Natural killer cell (primary cell): ENCODE measurements at regions not wholly inside any gene's neighbourhood (a gene's known extent, or its start where the extent isn't known, plus 50 kb on each side); places are given as distances from the start of the nearest gene placed in this dataset.

Experiments used
- ATAC-seq, 3 donors: fragments of 150-1000 bp in 2 of 3; fragments of 200-7000 bp in 1 of 3; cut with Tn5 transposase; 1 replicate in 1 of 3; 2 replicates in 2 of 3; pipeline ENCODE4 v1.10.0; 2021; ENCODE audit warnings: mild to moderate bottlenecking in 2 of 3, moderate library complexity in 2 of 3
- DNase-seq, 2 donors: peaks; one replicate each; pipeline versions ENCODE4 v3.0.0 to v3.0.0-alpha.2; 2013 to 2021; ENCODE audit warnings: mixed read lengths in 1 of 2
- H3K27ac ChIP-seq: one replicate; pipeline ENCODE4 v1.5.1; 2013; ENCODE audit warnings: mild to moderate bottlenecking, low read length
- H3K27me3 ChIP-seq: one replicate; pipeline ENCODE4 v1.6.1; 2013; ENCODE audit warnings: low read length; ENCODE audit not compliant: control insufficient read depth, insufficient read depth
- H3K36me3 ChIP-seq: one replicate; pipeline ENCODE4 v1.6.1; 2013; ENCODE audit warnings: low read length; ENCODE audit not compliant: control insufficient read depth, insufficient read depth
- H3K4me1 ChIP-seq: one replicate; pipeline ENCODE4 v1.6.1; 2013; ENCODE audit warnings: low read length; ENCODE audit not compliant: control insufficient read depth, insufficient read depth
- H3K4me3 ChIP-seq: one replicate; pipeline ENCODE4 v1.5.1; 2013; ENCODE audit warnings: low read length
- H3K9me3 ChIP-seq: one replicate; pipeline ENCODE4 v1.6.1; 2013; ENCODE audit warnings: low read length; ENCODE audit not compliant: control insufficient read depth, insufficient read depth
- H3K27ac Mint-ChIP-seq, 2 donors: one replicate each; pipeline ENCODE4 v1.8.0; 2022; ENCODE audit warnings: mild to moderate bottlenecking in 2 of 2, mixed read lengths in 2 of 2, moderate library complexity in 1 of 2
- H3K27me3 Mint-ChIP-seq, 2 donors: one replicate each; pipeline ENCODE4 v1.8.0; 2022; ENCODE audit warnings: low read depth in 2 of 2, mixed read lengths in 2 of 2
- H3K36me3 Mint-ChIP-seq: one replicate; pipeline ENCODE4 v1.8.0; 2022; ENCODE audit warnings: mixed read lengths
- H3K4me1 Mint-ChIP-seq, 2 donors: one replicate each; pipeline ENCODE4 v1.8.0; 2022; ENCODE audit warnings: mixed read lengths in 2 of 2
- H3K4me3 Mint-ChIP-seq: one replicate; pipeline ENCODE4 v1.8.0; 2022; ENCODE audit warnings: mild to moderate bottlenecking, moderate library complexity, mixed read lengths
- H3K9me3 Mint-ChIP-seq, 2 donors: one replicate each; pipeline ENCODE4 v1.8.0; 2022; ENCODE audit warnings: mixed read lengths in 2 of 2
- WGBS: methylation state at CpG from one replicate; pipeline ENCODE4 v1.1.7; 2013; ENCODE audit warnings: missing lambda C conversion rate; ENCODE audit not compliant: insufficient coverage; 5-methylcytosine and 5-hydroxymethylcytosine counted together
- intact Hi-C: fragments of 100-400 bp; cut with micrococcal nuclease; formaldehyde crosslinking; loops from one replicate; pipeline ENCODE4 v1.14.2; 2022
- TF ChIP-seq, protein P1 (sequence below): fragments of 200-600 bp; IDR thresholded peaks from one replicate; pipeline ENCODE4 v1.8.0; 2022; ENCODE audit warnings: antibody characterized with exemption

DNA sequence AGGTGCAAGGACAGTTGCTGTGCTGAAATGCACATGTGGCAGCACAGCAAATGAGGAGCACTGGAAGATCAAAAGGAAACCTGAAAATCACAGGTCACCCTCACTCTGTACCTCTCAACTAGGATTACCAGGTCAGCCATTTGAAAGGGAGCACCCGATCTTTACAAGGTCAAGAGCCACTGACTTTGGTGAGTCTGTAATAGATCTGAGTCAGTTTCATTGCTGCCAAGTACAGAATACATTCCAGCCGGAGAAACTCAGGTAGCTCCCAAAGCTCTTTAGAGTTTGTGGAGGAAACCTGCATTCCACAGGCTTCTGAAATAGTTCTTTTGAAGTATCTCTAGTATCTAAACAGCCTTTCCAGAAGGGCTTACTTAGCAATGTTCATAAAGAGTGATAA is 217.5 kb downstream of the SNX13 start:
- Histone ChIP-seq H3K4me1 (no peaks in the 10 kb centered on the region), H3K27me3 (no peaks in the 10 kb centered on the region), H3K27ac (no peak overlapping the region), H3K9me3 (no peaks in the 10 kb centered on the region), H3K4me3 (no peak overlapping the region), H3K36me3 (no peaks in the 10 kb centered on the region)
- 93% methylated on average over 2 of the region's 2 CpGs for WGBS
- no peaks in the 10 kb centered on the region for H3K36me3 Mint-ChIP-seq
- H3K27ac Mint-ChIP-seq: no peak overlapping the region
- H3K27me3 Mint-ChIP-seq: peaks cover 0 to 7% of the 10 kb centered on the region in 2 donors
- no peaks in the 10 kb centered on the region for H3K9me3 Mint-ChIP-seq
- TF ChIP-seq, protein P1, sequence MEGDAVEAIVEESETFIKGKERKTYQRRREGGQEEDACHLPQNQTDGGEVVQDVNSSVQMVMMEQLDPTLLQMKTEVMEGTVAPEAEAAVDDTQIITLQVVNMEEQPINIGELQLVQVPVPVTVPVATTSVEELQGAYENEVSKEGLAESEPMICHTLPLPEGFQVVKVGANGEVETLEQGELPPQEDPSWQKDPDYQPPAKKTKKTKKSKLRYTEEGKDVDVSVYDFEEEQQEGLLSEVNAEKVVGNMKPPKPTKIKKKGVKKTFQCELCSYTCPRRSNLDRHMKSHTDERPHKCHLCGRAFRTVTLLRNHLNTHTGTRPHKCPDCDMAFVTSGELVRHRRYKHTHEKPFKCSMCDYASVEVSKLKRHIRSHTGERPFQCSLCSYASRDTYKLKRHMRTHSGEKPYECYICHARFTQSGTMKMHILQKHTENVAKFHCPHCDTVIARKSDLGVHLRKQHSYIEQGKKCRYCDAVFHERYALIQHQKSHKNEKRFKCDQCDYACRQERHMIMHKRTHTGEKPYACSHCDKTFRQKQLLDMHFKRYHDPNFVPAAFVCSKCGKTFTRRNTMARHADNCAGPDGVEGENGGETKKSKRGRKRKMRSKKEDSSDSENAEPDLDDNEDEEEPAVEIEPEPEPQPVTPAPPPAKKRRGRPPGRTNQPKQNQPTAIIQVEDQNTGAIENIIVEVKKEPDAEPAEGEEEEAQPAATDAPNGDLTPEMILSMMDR: no peak
- no peak overlapping the region for H3K4me3 Mint-ChIP-seq
- no peaks in the 10 kb centered on the region for H3K4me1 Mint-ChIP-seq
- intact Hi-C loops: no loop called here
- DNase-seq (no peak), ATAC-seq (no peak)

DNA sequence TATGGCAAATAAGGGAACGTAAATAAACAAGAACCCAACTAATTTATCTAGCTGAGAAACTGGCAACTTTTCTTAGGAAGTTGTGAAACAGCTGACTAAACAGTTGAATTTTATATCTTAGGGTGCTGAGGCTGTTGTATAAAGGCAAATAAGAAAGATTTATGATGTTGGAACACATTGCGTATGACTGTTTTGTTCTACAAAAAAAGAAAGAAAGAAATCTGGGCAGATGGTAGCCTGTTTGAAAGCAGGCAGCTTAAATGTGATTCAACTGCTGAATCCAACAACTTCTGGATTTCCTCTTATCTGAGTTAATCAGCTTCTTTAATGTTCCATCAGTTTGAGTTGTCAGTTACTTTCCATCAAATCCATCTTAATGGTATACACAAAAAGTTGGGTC is 214.5 kb downstream of the SNX13 start:
- intact Hi-C loops: no loop called here
- WGBS: 88% methylated on average over 1 of the region's 2 CpGs
- no peak for ATAC-seq

DNA sequence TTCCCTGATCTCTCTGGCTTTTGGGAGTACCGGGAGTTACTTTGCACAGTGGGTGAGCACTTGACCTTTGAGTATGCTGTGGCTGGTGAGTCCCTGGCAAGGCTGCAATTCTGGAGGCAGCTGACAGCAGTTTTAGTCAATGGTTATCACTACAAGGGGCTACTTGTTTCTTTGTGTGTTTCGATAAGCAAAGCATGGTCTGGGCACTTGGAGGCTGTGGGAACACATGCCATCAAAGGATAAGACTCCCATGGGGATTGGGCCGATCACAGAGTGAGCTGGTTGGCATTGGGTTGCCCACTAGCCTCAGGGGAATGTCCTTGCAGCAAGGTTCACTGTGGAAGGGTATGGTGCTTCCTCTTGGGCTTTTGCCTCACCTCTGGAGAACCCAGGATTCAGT is 208.2 kb downstream of the SNX13 start:
- Mint-ChIP-seq H3K36me3 (no peaks in the 10 kb centered on the region), H3K4me3 (no peak overlapping the region), H3K4me1 (no peaks in the 10 kb centered on the region), H3K27me3 (no peaks in the 10 kb centered on the region), H3K9me3 (peaks cover 0 to 11% of the 10 kb centered on the region in 2 donors), H3K27ac (no peak overlapping the region)
- Histone ChIP-seq H3K27ac (no peak overlapping the region), H3K4me1 (no peaks in the 10 kb centered on the region), H3K9me3 (peaks cover 14% of the 10 kb centered on the region), H3K27me3 (no peaks in the 10 kb centered on the region), H3K4me3 (no peak overlapping the region), H3K36me3 (no peaks in the 10 kb centered on the region)
- DNase-seq (no peak), ATAC-seq (no peak)
- WGBS: 90% methylated on average over 3 of the region's 3 CpGs
- intact Hi-C loops: no loop called here
- TF ChIP-seq, protein P1: no peak

More for the DNA sequence above, 214.5 kb downstream of the SNX13 start:
- Mint-ChIP-seq H3K4me1 (no peaks in the 10 kb centered on the region), H3K9me3 (no peaks in the 10 kb centered on the region), H3K27ac (no peak overlapping the region), H3K4me3 (no peak overlapping the region), H3K27me3 (peaks cover 0 to 7% of the 10 kb centered on the region in 2 donors), H3K36me3 (no peaks in the 10 kb centered on the region)
- H3K4me3 ChIP-seq: no peak overlapping the region
- no peak overlapping the region for H3K27ac ChIP-seq
- no peak for DNase-seq
- TF ChIP-seq, protein P1: no peak
- H3K27me3 ChIP-seq: no peaks in the 10 kb centered on the region
- no peaks in the 10 kb centered on the region for H3K4me1 ChIP-seq
- no peaks in the 10 kb centered on the region for H3K36me3 ChIP-seq
- H3K9me3 ChIP-seq: no peaks in the 10 kb centered on the region
